ENCODE measurements at regions not wholly inside any gene's neighbourhood (a gene's known extent, or its start where the extent isn't known, plus 50 kb on each side); places are given as distances from the start of the nearest gene placed in this dataset.
"Not testable (repeated sequence)": the region's sequence is repeated elsewhere in the genome, so short reads cannot be mapped to it uniquely, and the experiment has no call there.

- no peak for DNase-seq
Observed at GRCh38 chr3:150239766-150240165, 168.3 kb upstream of the TSC22D2 start.

- no peak for DNase-seq
Observed at GRCh38 chr3:150238995-150239619, 169.0 kb upstream of the TSC22D2 start.

GRCh38 chr3:150238048-150238802 lies 169.9 kb upstream of the TSC22D2 start:
- DNase-seq, result no peak

- DNase-seq, result no peak
Observed at GRCh38 chr3:150237490-150237889, 170.6 kb upstream of the TSC22D2 start.

GRCh38 chr3:150236316-150237082 lies 171.6 kb upstream of the TSC22D2 start:
- DNase-seq, result no peak

- DNase-seq, result no peak
Observed at GRCh38 chr3:150235799-150236198, 172.3 kb upstream of the TSC22D2 start.

GRCh38 chr3:150232992-150233451 lies 175.1 kb upstream of the TSC22D2 start:
- no peak for DNase-seq

- no peak for DNase-seq
Observed at GRCh38 chr3:150230037-150230436, 178.1 kb upstream of the TSC22D2 start.

- not testable (repeated sequence) for DNase-seq
Observed at GRCh38 chr3:150228626-150229025, 179.5 kb upstream of the TSC22D2 start.

- DNase-seq, result peak; percentile 50
Observed at GRCh38 chr3:150227839-150228238, 180.3 kb upstream of the TSC22D2 start.

GRCh38 chr3:150225986-150226385 lies 182.1 kb upstream of the TSC22D2 start:
- no peak for DNase-seq

GRCh38 chr3:150223558-150223957 lies 184.5 kb upstream of the TSC22D2 start:
- DNase-seq, result no peak

- no peak for DNase-seq
Observed at GRCh38 chr3:150222691-150223489, 185.2 kb upstream of the TSC22D2 start.

GRCh38 chr3:150221904-150222523 lies 186.1 kb upstream of the TSC22D2 start:
- no peak for DNase-seq

- no peak for DNase-seq
Observed at GRCh38 chr3:150220799-150221198, 187.3 kb upstream of the TSC22D2 start.

GRCh38 chr3:150220041-150220440 lies 188.1 kb upstream of the TSC22D2 start:
- DNase-seq, result no peak

- no peak for DNase-seq
Observed at GRCh38 chr3:150218841-150219240, 189.3 kb upstream of the TSC22D2 start.

GRCh38 chr3:150218236-150218635 lies 189.9 kb upstream of the TSC22D2 start:
- DNase-seq, result no peak

- DNase-seq, result no peak
Observed at GRCh38 chr3:150217691-150218090, 190.4 kb upstream of the TSC22D2 start.

GRCh38 chr3:150216866-150217600 lies 191.1 kb upstream of the TSC22D2 start:
- no peak for DNase-seq

- DNase-seq, result no peak
Observed at GRCh38 chr3:150216041-150216811, 191.9 kb upstream of the TSC22D2 start.

All from activated CD4-positive, alpha-beta T cell treated with anti-CD3 and anti-CD28 coated beads, Interleukin-2, Interleukin-6, amounts not matched to agents 100 ng/mL and 50 ng/mL, durations not matched to agents 16 hours and 8 hours (primary cell).